Stimulated activated CD4-positive, alpha-beta T cell treated with anti-CD3 and anti-CD28 coated beads, Interleukin-4, amount 100 ng/mL, for 4 hours (primary cell): ENCODE measurements at regions not wholly inside any gene's neighbourhood (a gene's known extent, or its start where the extent isn't known, plus 50 kb on each side); places are given as distances from the start of the nearest gene placed in this dataset.
"Not testable (repeated sequence)": the region's sequence is repeated elsewhere in the genome, so short reads cannot be mapped to it uniquely, and the experiment has no call there.

ENCODE experiments used
- DNase-seq, 2 experiments: peaks; one replicate each; pipeline ENCODE4 v3.0.0-alpha.2; 2020

- no peak for DNase-seq
These were observed 83.8 kb upstream of the HNF1B start for GRCh38 chr17:37828651-37829124.

GRCh38 chr17:37827905-37828650 lies 83.2 kb upstream of the HNF1B start:
- no peak for DNase-seq

- DNase-seq = no peak
These were observed 81.9 kb upstream of the HNF1B start for GRCh38 chr17:37826497-37827430.

- no peak for DNase-seq
These were observed 81.0 kb upstream of the HNF1B start for GRCh38 chr17:37825851-37826250.

- DNase-seq = no peak
These were observed 80.0 kb upstream of the HNF1B start for GRCh38 chr17:37824534-37825485.

- DNase-seq = no peak
These were observed 79.1 kb upstream of the HNF1B start for GRCh38 chr17:37823996-37824395.

- no peak for DNase-seq
These were observed 76.3 kb upstream of the HNF1B start for GRCh38 chr17:37820995-37821713.

GRCh38 chr17:37820313-37820994 lies 75.6 kb upstream of the HNF1B start:
- no peak for DNase-seq

- no peak for DNase-seq
These were observed 73.8 kb upstream of the HNF1B start for GRCh38 chr17:37818689-37819088.

- no peak for DNase-seq
These were observed 72.1 kb upstream of the HNF1B start for GRCh38 chr17:37816950-37817349.

- no peak for DNase-seq
These were observed 70.7 kb upstream of the HNF1B start for GRCh38 chr17:37815536-37815935.

GRCh38 chr17:37813751-37814150 lies 68.9 kb upstream of the HNF1B start:
- DNase-seq = no peak

GRCh38 chr17:37808846-37809245 lies 64.0 kb upstream of the HNF1B start:
- not testable (repeated sequence) for DNase-seq

GRCh38 chr17:37802712-37803416 lies 58.0 kb upstream of the HNF1B start:
- no peak for DNase-seq

- DNase-seq = no peak
These were observed 57.3 kb upstream of the HNF1B start for GRCh38 chr17:37802061-37802595.

- DNase-seq = no peak
These were observed 56.3 kb upstream of the HNF1B start for GRCh38 chr17:37801171-37801570.

GRCh38 chr17:37797206-37797605 lies 52.3 kb upstream of the HNF1B start:
- no peak for DNase-seq

GRCh38 chr17:37796076-37796475 lies 51.2 kb upstream of the HNF1B start:
- no peak for DNase-seq
